OCI-LY3 (cell line): ENCODE measurements at regions not wholly inside any gene's neighbourhood (a gene's known extent, or its start where the extent isn't known, plus 50 kb on each side); places are given as distances from the start of the nearest gene placed in this dataset.

Source experiments
- EZH2phosphoT487 ChIP-seq: fragments of 200-600 bp; shearing (Covaris generic); IDR thresholded peaks from 2 replicates; pipeline ENCODE4 v1.6.1; 2018; ENCODE audit warnings: antibody characterized with exemption, mixed run types, low read depth
- TF ChIP-seq, protein P1 (sequence below): fragments of 200-600, 300-600 bp; sonication (generic); IDR thresholded peaks from 2 replicates; pipeline ENCODE4 v1.5.1; 2014; ENCODE audit warnings: antibody characterized with exemption, low read length, low read depth

DNA sequence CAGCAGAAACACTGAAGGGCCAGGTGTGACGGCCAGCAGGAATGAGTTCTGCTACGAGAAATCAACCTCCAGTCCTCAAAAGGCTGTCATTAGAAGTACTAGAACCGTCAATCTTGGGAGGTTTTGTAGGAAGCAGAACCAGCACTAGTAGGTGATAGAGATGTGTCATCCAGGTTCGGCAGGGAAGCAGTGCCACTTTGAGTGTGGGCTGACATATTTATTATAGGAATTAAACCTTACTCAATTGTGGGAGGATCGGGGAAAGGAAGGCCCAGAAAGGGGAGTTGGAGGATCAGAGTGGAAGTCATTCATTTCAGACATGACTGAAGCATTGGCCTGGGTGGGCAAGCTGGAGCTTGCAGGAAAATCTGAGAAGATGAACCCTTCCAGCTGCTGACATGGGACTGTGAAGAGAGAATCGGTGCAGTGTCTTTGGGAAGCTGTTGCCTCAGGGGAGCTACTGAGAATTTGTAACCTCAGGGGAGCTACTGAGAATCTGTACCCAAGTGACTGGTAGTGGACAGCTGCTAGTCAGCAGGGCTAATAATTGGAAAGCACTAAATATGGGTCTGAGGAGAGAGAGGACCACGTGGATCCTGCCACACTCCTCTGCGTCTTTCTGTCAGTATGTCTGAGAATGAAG lies 177.4 kb downstream of the SPRY1 start:
- TF ChIP-seq EZH2phosphoT487, result no peak
- TF ChIP-seq, protein P1, sequence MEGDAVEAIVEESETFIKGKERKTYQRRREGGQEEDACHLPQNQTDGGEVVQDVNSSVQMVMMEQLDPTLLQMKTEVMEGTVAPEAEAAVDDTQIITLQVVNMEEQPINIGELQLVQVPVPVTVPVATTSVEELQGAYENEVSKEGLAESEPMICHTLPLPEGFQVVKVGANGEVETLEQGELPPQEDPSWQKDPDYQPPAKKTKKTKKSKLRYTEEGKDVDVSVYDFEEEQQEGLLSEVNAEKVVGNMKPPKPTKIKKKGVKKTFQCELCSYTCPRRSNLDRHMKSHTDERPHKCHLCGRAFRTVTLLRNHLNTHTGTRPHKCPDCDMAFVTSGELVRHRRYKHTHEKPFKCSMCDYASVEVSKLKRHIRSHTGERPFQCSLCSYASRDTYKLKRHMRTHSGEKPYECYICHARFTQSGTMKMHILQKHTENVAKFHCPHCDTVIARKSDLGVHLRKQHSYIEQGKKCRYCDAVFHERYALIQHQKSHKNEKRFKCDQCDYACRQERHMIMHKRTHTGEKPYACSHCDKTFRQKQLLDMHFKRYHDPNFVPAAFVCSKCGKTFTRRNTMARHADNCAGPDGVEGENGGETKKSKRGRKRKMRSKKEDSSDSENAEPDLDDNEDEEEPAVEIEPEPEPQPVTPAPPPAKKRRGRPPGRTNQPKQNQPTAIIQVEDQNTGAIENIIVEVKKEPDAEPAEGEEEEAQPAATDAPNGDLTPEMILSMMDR, result no peak
